Thyroid gland (tissue), 4 donors: ENCODE measurements at regions not wholly inside any gene's neighbourhood (a gene's known extent, or its start where the extent isn't known, plus 50 kb on each side); places are given as distances from the start of the nearest gene placed in this dataset.

Experiments used
- POLR2A ChIP-seq, 2 donors: fragments of 450-650 bp; IDR thresholded peaks; one replicate each; pipeline ENCODE4 v1.6.1; 2017; ENCODE audit warnings: antibody characterized with exemption in 2 of 2, mild to moderate bottlenecking in 2 of 2, moderate library complexity in 1 of 2
- TF ChIP-seq, protein P1 (sequence below), 6 experiments: fragments of 200-600 bp in 3 of 6; fragments of 450-650 bp in 3 of 6; sonication (generic) in 3 of 6; IDR thresholded peaks; one replicate each; pipeline ENCODE4 v1.5.1; 2016 to 2019; ENCODE audit warnings: antibody characterized with exemption in 6 of 6, mild to moderate bottlenecking in 2 of 6, inconsistent platforms in 1 of 6, moderate library complexity in 1 of 6

GRCh38 chr9:65410926-65411325, 125.9 kb upstream of the FOXD4L5 start:
- TF ChIP-seq, protein P1, sequence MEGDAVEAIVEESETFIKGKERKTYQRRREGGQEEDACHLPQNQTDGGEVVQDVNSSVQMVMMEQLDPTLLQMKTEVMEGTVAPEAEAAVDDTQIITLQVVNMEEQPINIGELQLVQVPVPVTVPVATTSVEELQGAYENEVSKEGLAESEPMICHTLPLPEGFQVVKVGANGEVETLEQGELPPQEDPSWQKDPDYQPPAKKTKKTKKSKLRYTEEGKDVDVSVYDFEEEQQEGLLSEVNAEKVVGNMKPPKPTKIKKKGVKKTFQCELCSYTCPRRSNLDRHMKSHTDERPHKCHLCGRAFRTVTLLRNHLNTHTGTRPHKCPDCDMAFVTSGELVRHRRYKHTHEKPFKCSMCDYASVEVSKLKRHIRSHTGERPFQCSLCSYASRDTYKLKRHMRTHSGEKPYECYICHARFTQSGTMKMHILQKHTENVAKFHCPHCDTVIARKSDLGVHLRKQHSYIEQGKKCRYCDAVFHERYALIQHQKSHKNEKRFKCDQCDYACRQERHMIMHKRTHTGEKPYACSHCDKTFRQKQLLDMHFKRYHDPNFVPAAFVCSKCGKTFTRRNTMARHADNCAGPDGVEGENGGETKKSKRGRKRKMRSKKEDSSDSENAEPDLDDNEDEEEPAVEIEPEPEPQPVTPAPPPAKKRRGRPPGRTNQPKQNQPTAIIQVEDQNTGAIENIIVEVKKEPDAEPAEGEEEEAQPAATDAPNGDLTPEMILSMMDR (IDR thresholded peaks at IDR 0.05), result no peak
- TF ChIP-seq POLR2A (IDR thresholded peaks at IDR 0.05), result no peak
